ENCODE measurements at regions not wholly inside any gene's neighbourhood (a gene's known extent, or its start where the extent isn't known, plus 50 kb on each side); places are given as distances from the start of the nearest gene placed in this dataset.

- no peak for DNase-seq (ENCODE audit: low read depth)
Measured at GRCh38 chr10:4196183-4196582, 411.2 kb upstream of the KLF6 start.

GRCh38 chr10:4195213-4195612 is 410.2 kb upstream of the KLF6 start:
- DNase-seq (ENCODE audit: low read depth): no peak

GRCh38 chr10:4194231-4194630 is 409.2 kb upstream of the KLF6 start:
- DNase-seq (ENCODE audit: low read depth): no peak

- DNase-seq (ENCODE audit: low read depth): no peak
Measured at GRCh38 chr10:4191894-4192293, 406.9 kb upstream of the KLF6 start.

GRCh38 chr10:4191354-4191753 is 406.3 kb upstream of the KLF6 start:
- no peak for DNase-seq (ENCODE audit: low read depth)

GRCh38 chr10:4190876-4191275 is 405.9 kb upstream of the KLF6 start:
- DNase-seq (ENCODE audit: low read depth): no peak

GRCh38 chr10:4189281-4189680 is 404.3 kb upstream of the KLF6 start:
- DNase-seq (ENCODE audit: low read depth): no peak

GRCh38 chr10:4188406-4188805 is 403.4 kb upstream of the KLF6 start:
- no peak for DNase-seq (ENCODE audit: low read depth)

GRCh38 chr10:4186849-4187540 is 402.0 kb upstream of the KLF6 start:
- DNase-seq (ENCODE audit: low read depth): no peak

GRCh38 chr10:4183761-4184261 is 398.8 kb upstream of the KLF6 start:
- no peak for DNase-seq (ENCODE audit: low read depth)

GRCh38 chr10:4181621-4182049 is 396.6 kb upstream of the KLF6 start:
- no peak for DNase-seq (ENCODE audit: low read depth)

GRCh38 chr10:4181081-4181480 is 396.1 kb upstream of the KLF6 start:
- no peak for DNase-seq (ENCODE audit: low read depth)

GRCh38 chr10:4177791-4178190 is 392.8 kb upstream of the KLF6 start:
- no peak for DNase-seq (ENCODE audit: low read depth)

- no peak for DNase-seq (ENCODE audit: low read depth)
Measured at GRCh38 chr10:4176500-4177281, 391.7 kb upstream of the KLF6 start.

GRCh38 chr10:4174197-4174596 is 389.2 kb upstream of the KLF6 start:
- DNase-seq (ENCODE audit: low read depth): no peak

- DNase-seq (ENCODE audit: low read depth): no peak
Measured at GRCh38 chr10:4170633-4171314, 385.8 kb upstream of the KLF6 start.

- DNase-seq (ENCODE audit: low read depth): no peak
Measured at GRCh38 chr10:4170181-4170580, 385.2 kb upstream of the KLF6 start.

- DNase-seq (ENCODE audit: low read depth): no peak
Measured at GRCh38 chr10:4169448-4169847, 384.4 kb upstream of the KLF6 start.

- no peak for DNase-seq (ENCODE audit: low read depth)
Measured at GRCh38 chr10:4167216-4167615, 382.2 kb upstream of the KLF6 start.

- no peak for DNase-seq (ENCODE audit: low read depth)
Measured at GRCh38 chr10:4162571-4163286, 377.7 kb upstream of the KLF6 start.

- DNase-seq (ENCODE audit: low read depth): no peak
Measured at GRCh38 chr10:4159173-4159572, 374.2 kb upstream of the KLF6 start.

- DNase-seq (ENCODE audit: low read depth): no peak
Measured at GRCh38 chr10:4154191-4154715, 369.2 kb upstream of the KLF6 start.

Measured in T-helper 22 cell (primary cell).